MM.1S (cell line): ENCODE measurements at regions not wholly inside any gene's neighbourhood (a gene's known extent, or its start where the extent isn't known, plus 50 kb on each side); places are given as distances from the start of the nearest gene placed in this dataset.

Source experiments
- DNase-seq: peaks from one replicate; pipeline ENCODE4 v3.0.0-alpha.2; 2015
- H2AFZ ChIP-seq: fragments of 300-600 bp; sonication (generic); 2 replicates; pipeline ENCODE4 v1.6.0; 2016; ENCODE audit warnings: antibody characterized with exemption, low read length
- H3F3A ChIP-seq: fragments of 300-600 bp; sonication (generic); 2 replicates; pipeline ENCODE4 v1.6.1; 2016; ENCODE audit warnings: mild to moderate bottlenecking, antibody characterized with exemption, low read length, moderate library complexity, mixed read lengths; ENCODE audit not compliant: insufficient read depth
- H3K27ac ChIP-seq: fragments of 300-600 bp; sonication (generic); 2 replicates; pipeline ENCODE4 v1.5.1; 2016; ENCODE audit warnings: mild to moderate bottlenecking, low read length
- H3K27me3 ChIP-seq: fragments of 300-600 bp; sonication (generic); replicated peaks from 2 replicates; pipeline ENCODE4 v1.6.0; 2016; ENCODE audit warnings: low read length; ENCODE audit not compliant: insufficient read depth
- H3K36me3 ChIP-seq: fragments of 300-600 bp; sonication (generic); replicated peaks from 2 replicates; pipeline ENCODE4 v1.6.1; 2016; ENCODE audit warnings: mild to moderate bottlenecking, low read length, mixed read lengths; ENCODE audit not compliant: insufficient read depth
- H3K4me1 ChIP-seq: fragments of 300-600 bp; sonication (generic); 2 replicates; pipeline ENCODE4 v1.6.1; 2016; ENCODE audit warnings: low read length, mixed read lengths
- H3K4me2 ChIP-seq: fragments of 300-600 bp; sonication (generic); 2 replicates; pipeline ENCODE4 v1.6.0; 2016; ENCODE audit warnings: low read depth, low read length
- H3K4me3 ChIP-seq: fragments of 300-600 bp; sonication (generic); 2 replicates; pipeline ENCODE4 v1.5.1; 2016; ENCODE audit warnings: low read length, mixed read lengths
- H3K79me2 ChIP-seq: fragments of 300-600 bp; sonication (generic); 2 replicates; pipeline ENCODE4 v1.6.1; 2016; ENCODE audit warnings: mixed run types, low read length, mixed read lengths
- H3K9ac ChIP-seq: fragments of 300-600 bp; sonication (generic); 2 replicates; pipeline ENCODE4 v1.6.1; 2016; ENCODE audit warnings: low read length, mixed read lengths
- H3K9me2 ChIP-seq: fragments of 300-600 bp; sonication (generic); replicated peaks from 2 replicates; pipeline ENCODE4 v1.6.1; 2016; ENCODE audit warnings: mild to moderate bottlenecking, low read length, mixed read lengths; ENCODE audit not compliant: insufficient read depth
- H3K9me3 ChIP-seq: fragments of 300-600 bp; sonication (generic); replicated peaks from 2 replicates; pipeline ENCODE4 v1.6.1; 2016; ENCODE audit warnings: mild to moderate bottlenecking, low read length, mixed read lengths; ENCODE audit not compliant: insufficient read depth
- H4K20me1 ChIP-seq: fragments of 300-600 bp; sonication (generic); 2 replicates; pipeline ENCODE4 v1.6.1; 2016; ENCODE audit warnings: mild to moderate bottlenecking, low read length, moderate library complexity, mixed read lengths; ENCODE audit not compliant: insufficient read depth
- EZH2 ChIP-seq: fragments of 300-600 bp; sonication (generic); optimal IDR thresholded peaks from 2 replicates; pipeline ENCODE3; 2017; ENCODE audit warnings: low read depth, mild to moderate bottlenecking, antibody characterized with exemption, low read length, mixed read lengths
- EZH2phosphoT487 ChIP-seq: fragments of 300-600 bp; sonication (generic); IDR thresholded peaks from 2 replicates; pipeline ENCODE4 v1.6.1; 2018; ENCODE audit warnings: antibody characterized with exemption, low read length
- TF ChIP-seq, protein P1 (sequence below): fragments of 300-600 bp; sonication (generic); IDR thresholded peaks from 2 replicates; pipeline ENCODE4 v1.5.1; 2016; ENCODE audit warnings: antibody characterized with exemption, low read length, mixed read lengths

DNA sequence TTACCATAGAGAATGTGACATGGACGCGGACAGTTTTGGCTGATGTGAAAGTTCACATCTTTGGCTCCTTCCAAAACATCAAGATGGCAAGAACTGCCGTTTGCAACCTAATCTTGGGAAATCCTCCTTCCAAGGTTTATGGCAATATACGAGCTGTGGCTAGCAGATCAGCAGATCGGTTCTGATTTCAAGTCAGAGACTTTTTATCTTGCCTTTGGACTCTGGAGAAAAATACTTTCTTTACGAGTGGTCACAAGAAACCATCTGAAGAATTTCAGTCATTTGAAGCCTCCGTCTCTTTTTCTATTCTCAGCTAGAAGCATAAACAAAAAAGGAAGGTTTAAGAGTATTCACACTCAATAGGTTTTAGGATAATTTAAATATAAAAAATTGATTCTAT lies 153.5 kb upstream of the MEIS2 start:
- Histone ChIP-seq H3F3A (no peaks in the 10 kb centered on the region), H3K4me3 (no peak overlapping the region), H3K9me3 (no peaks in the 10 kb centered on the region), H3K4me1 (no peaks in the 10 kb centered on the region), H3K9ac (no peak overlapping the region), H3K79me2 (no peaks in the 10 kb centered on the region), H3K27ac (no peak overlapping the region), H3K4me2 (no peak overlapping the region), H4K20me1 (no peaks in the 10 kb centered on the region), H3K9me2 (no peaks in the 10 kb centered on the region; the same call in 1 of the 2 replicates), H3K36me3 (no peaks in the 10 kb centered on the region), H2AFZ (no peak overlapping the region), H3K27me3 (no peaks in the 10 kb centered on the region)
- DNase-seq, result no peak
- TF ChIP-seq EZH2, result no peak
- TF ChIP-seq, protein P1, sequence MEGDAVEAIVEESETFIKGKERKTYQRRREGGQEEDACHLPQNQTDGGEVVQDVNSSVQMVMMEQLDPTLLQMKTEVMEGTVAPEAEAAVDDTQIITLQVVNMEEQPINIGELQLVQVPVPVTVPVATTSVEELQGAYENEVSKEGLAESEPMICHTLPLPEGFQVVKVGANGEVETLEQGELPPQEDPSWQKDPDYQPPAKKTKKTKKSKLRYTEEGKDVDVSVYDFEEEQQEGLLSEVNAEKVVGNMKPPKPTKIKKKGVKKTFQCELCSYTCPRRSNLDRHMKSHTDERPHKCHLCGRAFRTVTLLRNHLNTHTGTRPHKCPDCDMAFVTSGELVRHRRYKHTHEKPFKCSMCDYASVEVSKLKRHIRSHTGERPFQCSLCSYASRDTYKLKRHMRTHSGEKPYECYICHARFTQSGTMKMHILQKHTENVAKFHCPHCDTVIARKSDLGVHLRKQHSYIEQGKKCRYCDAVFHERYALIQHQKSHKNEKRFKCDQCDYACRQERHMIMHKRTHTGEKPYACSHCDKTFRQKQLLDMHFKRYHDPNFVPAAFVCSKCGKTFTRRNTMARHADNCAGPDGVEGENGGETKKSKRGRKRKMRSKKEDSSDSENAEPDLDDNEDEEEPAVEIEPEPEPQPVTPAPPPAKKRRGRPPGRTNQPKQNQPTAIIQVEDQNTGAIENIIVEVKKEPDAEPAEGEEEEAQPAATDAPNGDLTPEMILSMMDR, result no peak
- no peak for TF ChIP-seq EZH2phosphoT487

- H3K27ac ChIP-seq, result no peak overlapping the region
- H3K4me3 ChIP-seq, result no peak overlapping the region
- H4K20me1 ChIP-seq, result no peaks in the 10 kb centered on the region
- no peaks in the 10 kb centered on the region for H3F3A ChIP-seq
- no peaks in the 10 kb centered on the region for H3K79me2 ChIP-seq
- H3K9me2 ChIP-seq, result no peaks in the 10 kb centered on the region
- H3K27me3 ChIP-seq, result no peaks in the 10 kb centered on the region
- TF ChIP-seq EZH2 (no peak), EZH2phosphoT487 (no peak)
- TF ChIP-seq, protein P1, result no peak
- no peak overlapping the region for H3K4me2 ChIP-seq
- H3K9ac ChIP-seq, result no peak overlapping the region
- DNase-seq, result no peak
- H2AFZ ChIP-seq, result no peak overlapping the region
- H3K4me1 ChIP-seq, result no peaks in the 10 kb centered on the region
- H3K36me3 ChIP-seq, result no peaks in the 10 kb centered on the region
- no peaks in the 10 kb centered on the region for H3K9me3 ChIP-seq
Observed at GRCh38 chr15:37260255-37260654, 159.9 kb upstream of the MEIS2 start.

DNA sequence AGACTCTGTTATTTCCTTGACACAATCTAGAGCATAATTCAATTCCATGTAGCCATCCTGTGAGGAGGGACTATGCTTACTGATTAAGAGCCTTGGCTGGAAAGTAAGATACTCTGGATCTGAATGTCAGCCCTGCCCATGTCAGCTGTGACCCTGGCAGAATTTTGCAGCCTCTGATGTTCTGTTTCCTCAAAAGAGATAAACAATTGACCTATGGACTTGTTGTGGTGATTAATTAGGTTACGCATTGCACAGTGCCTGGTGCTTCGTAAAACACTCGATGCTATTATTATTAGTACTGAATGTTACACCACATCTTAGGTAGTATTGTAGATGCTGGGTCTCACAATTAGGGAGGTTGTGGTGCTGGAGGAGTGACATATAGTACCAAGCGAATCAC lies 161.3 kb upstream of the MEIS2 start:
- no peaks in the 10 kb centered on the region for H3K79me2 ChIP-seq
- no peaks in the 10 kb centered on the region for H3K27me3 ChIP-seq
- no peaks in the 10 kb centered on the region for H3K4me1 ChIP-seq
- no peaks in the 10 kb centered on the region for H3K9me2 ChIP-seq
- H3K36me3 ChIP-seq, result no peaks in the 10 kb centered on the region
- no peaks in the 10 kb centered on the region for H3F3A ChIP-seq
- no peak for DNase-seq
- H4K20me1 ChIP-seq, result no peaks in the 10 kb centered on the region
- H3K4me2 ChIP-seq, result no peak overlapping the region
- no peak overlapping the region for H3K9ac ChIP-seq
- TF ChIP-seq EZH2phosphoT487 (no peak), EZH2 (no peak)
- TF ChIP-seq, protein P1, result no peak
- no peak overlapping the region for H3K27ac ChIP-seq
- H2AFZ ChIP-seq, result no peak overlapping the region
- H3K9me3 ChIP-seq, result no peaks in the 10 kb centered on the region
- no peak overlapping the region for H3K4me3 ChIP-seq
